SK-N-MC (cell line): ENCODE measurements at regions not wholly inside any gene's neighbourhood (a gene's known extent, or its start where the extent isn't known, plus 50 kb on each side); places are given as distances from the start of the nearest gene placed in this dataset.

Experiments used
- DNase-seq: peaks from one replicate; pipeline ENCODE4 v3.0.0-alpha.2; 2011; ENCODE audit warnings: low read depth, low spot score
- H3K27ac ChIP-seq: fragments of 200-600 bp; sonication (generic); 2 replicates; pipeline ENCODE4 v1.5.1; 2016; ENCODE audit warnings: mixed run types
- H3K36me3 ChIP-seq: fragments of 200-600 bp; sonication (generic); 2 replicates; pipeline ENCODE4 v1.6.1; 2017; ENCODE audit warnings: antibody characterized with exemption, low read length, mixed read lengths; ENCODE audit not compliant: insufficient read depth
- H3K4me3 ChIP-seq: fragments of 200-600 bp; sonication (generic); 2 replicates; pipeline ENCODE4 v1.5.1; 2016
- H3K9ac ChIP-seq: fragments of 200-600 bp; sonication (generic); 2 replicates; pipeline ENCODE4 v1.8.0; 2017; ENCODE audit warnings: mixed run types, mixed read lengths; ENCODE audit not compliant: insufficient read length
- H3K9me3 ChIP-seq: fragments of 200-600 bp; sonication (generic); 2 replicates; pipeline ENCODE4 v1.6.1; 2017; ENCODE audit warnings: low read depth, mild to moderate bottlenecking, antibody characterized with exemption, low read length, moderate library complexity, mixed read lengths
- EZH2 ChIP-seq: fragments of 200-600 bp; sonication (generic); IDR thresholded peaks from one replicate; pipeline ENCODE4 v1.6.1; 2017; ENCODE audit warnings: antibody characterized with exemption
- FOXP2 ChIP-seq: optimal IDR thresholded peaks from 2 replicates; pipeline ENCODE3; 2011; ENCODE audit warnings: mild to moderate bottlenecking, moderate library complexity; ENCODE audit not compliant: insufficient read depth; ENCODE audit errors: extremely low read length, control extremely low read depth
- POLR2AphosphoS5 ChIP-seq: IDR thresholded peaks from 2 replicates; pipeline ENCODE4 v1.6.1; 2012; ENCODE audit warnings: mild to moderate bottlenecking, low read depth, low read length, borderline replicate concordance

DNA sequence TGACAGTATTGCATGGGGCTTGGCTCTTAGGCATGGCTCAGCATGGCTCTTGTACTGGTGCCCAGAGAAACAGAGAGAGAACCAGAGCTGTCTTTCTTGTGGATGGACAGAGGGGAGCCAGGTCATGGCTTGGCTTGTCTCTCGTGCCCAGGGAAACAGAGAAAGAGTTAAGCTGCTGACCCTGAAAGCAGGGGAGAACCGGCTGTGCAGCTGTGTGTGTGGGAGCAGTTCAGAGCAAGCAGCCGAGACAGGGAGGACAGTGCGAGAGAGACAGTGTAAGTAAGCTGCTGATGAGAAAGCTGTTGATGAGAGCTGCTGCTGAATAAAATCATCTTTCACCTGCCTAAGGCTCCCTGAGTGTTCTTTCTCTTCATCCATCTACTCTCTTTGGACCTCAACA, 61.3 kb upstream of the DDHD1 start:
- no peak for DNase-seq
- H3K36me3 ChIP-seq: no peaks in the 10 kb centered on the region
- TF ChIP-seq EZH2 (no peak), POLR2AphosphoS5 (no peak), FOXP2 (no peak)
- no peak overlapping the region for H3K27ac ChIP-seq
- H3K9me3 ChIP-seq: no peaks in the 10 kb centered on the region
- H3K4me3 ChIP-seq: no peak overlapping the region
- H3K9ac ChIP-seq: no peak overlapping the region

DNA sequence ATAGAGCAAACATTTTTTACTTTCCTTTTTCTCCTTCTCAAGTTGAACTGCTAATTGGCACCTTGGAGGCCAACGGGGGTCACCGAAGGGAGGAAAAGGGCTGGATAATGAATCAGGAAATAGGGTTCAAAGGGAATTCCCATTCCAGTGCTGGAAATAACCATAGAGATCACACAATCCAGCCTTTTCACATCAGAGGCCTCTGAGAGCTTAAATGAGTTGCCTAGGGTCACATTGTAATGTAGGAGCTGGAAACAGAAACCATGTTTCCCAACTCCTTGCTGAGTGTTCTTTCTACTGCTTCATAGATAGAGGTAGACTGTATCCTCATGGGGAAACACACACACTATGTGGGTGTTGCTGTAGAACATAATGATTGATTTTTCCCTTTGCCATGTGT, 60.6 kb upstream of the DDHD1 start:
- no peak for TF ChIP-seq POLR2AphosphoS5
- TF ChIP-seq FOXP2: no peak
- no peak for TF ChIP-seq EZH2
- Histone ChIP-seq H3K9ac (no peak overlapping the region), H3K27ac (no peak overlapping the region), H3K36me3 (no peaks in the 10 kb centered on the region), H3K4me3 (no peak overlapping the region), H3K9me3 (no peaks in the 10 kb centered on the region)
- DNase-seq: no peak

DNA sequence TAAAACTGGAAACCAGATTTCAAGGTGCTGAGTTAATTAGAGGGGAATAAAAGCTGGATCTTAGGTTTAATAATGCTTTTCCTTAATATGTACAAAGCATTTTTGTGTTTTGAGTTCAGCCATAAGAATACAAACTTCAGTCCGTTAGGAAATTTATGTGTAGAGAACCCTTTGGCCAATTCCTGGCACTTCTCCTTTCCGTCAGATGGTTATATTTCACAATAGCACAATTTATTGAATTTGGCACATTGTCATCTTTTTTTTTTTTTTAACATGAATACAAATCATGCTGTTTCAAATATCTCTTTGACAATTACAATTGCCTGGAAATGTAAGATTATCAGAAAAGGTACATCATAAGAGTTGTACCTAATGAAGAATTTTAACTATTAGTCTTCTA, 56.2 kb upstream of the DDHD1 start:
- TF ChIP-seq EZH2 (no peak), FOXP2 (no peak), POLR2AphosphoS5 (no peak)
- no peak for DNase-seq
- Histone ChIP-seq H3K9me3 (no peaks in the 10 kb centered on the region), H3K36me3 (no peaks in the 10 kb centered on the region), H3K4me3 (no peak overlapping the region), H3K27ac (no peak overlapping the region), H3K9ac (no peak overlapping the region)
